Left renal pelvis (tissue), 4 donors: ENCODE measurements at regions not wholly inside any gene's neighbourhood (a gene's known extent, or its start where the extent isn't known, plus 50 kb on each side); places are given as distances from the start of the nearest gene placed in this dataset.

Experiments
- DNase-seq, 4 donors: peaks; one replicate each; pipeline ENCODE4 v3.0.0-alpha.2; 2013; ENCODE audit warnings: low read depth in 4 of 4, low spot score in 3 of 4

- no peak for DNase-seq
These were observed 147.8 kb downstream of the TLR5 start for GRCh38 chr1:222995236-222995580.

- no peak for DNase-seq
These were observed 147.3 kb downstream of the TLR5 start for GRCh38 chr1:222995620-222996309.

DNA sequence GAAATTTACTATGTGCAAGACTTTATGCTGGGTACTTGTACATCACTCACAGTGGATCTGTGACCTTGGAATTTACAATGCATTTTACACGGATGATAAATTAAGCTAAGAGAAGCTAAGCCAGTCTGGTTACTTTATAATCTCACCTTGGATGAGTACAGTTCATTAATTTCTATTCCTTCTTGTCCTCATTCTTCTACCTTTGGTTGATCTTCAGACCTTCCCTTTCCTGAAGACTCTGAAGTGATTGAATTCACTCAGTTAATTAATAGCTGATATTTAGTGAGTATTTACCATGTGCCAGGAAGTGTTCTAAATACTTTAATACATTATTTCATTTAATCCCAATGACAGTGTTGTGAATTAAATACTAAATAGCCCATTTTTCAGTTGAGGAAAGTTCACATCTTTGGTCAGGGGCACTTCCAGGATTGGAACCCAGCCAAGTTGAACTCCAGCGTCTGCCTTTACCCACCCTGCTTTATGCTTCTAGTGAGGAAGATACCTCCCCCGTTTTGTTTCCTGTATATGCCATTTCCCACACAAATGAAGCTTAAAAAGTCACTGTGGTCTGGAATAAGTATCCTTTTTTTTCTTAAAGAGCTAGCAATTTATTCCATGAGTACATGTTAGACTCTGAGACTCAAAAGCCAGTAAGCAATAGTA is 146.6 kb downstream of the TLR5 start:
- DNase-seq = no peak

GRCh38 chr1:223000632-223001031 is 142.4 kb downstream of the TLR5 start:
- no peak for DNase-seq

- no peak for DNase-seq
These were observed 141.1 kb downstream of the TLR5 start for GRCh38 chr1:223001653-223002634.

- DNase-seq = no peak
These were observed 139.5 kb downstream of the TLR5 start for GRCh38 chr1:223003549-223003948.

GRCh38 chr1:223006371-223006770 is 136.7 kb downstream of the TLR5 start:
- DNase-seq = no peak

- no peak for DNase-seq
These were observed 136.0 kb downstream of the TLR5 start for GRCh38 chr1:223006917-223007648.

GRCh38 chr1:223007935-223008334 is 135.1 kb downstream of the TLR5 start:
- no peak for DNase-seq

- no peak for DNase-seq
These were observed 134.2 kb downstream of the TLR5 start for GRCh38 chr1:223008808-223009207.

DNA sequence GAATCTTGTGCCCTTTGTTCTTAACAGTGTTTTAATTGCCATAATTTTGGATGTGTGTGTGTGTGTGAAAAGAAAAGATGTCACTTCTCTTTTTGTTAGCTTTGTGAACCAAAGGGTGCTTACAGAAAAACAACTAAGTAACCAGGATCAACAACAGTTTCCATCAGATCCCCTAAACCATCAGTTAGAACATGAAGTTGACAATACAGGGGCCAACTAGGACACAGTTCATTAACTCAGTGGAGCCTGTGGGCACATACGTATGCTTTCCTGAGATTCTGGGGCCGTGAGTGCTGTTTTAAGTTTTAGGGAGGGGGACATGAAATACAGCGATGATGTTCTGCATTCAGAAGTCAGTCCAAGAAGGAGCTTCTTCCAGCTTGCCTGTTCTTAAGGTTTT is 133.6 kb downstream of the TLR5 start:
- no peak for DNase-seq

DNA sequence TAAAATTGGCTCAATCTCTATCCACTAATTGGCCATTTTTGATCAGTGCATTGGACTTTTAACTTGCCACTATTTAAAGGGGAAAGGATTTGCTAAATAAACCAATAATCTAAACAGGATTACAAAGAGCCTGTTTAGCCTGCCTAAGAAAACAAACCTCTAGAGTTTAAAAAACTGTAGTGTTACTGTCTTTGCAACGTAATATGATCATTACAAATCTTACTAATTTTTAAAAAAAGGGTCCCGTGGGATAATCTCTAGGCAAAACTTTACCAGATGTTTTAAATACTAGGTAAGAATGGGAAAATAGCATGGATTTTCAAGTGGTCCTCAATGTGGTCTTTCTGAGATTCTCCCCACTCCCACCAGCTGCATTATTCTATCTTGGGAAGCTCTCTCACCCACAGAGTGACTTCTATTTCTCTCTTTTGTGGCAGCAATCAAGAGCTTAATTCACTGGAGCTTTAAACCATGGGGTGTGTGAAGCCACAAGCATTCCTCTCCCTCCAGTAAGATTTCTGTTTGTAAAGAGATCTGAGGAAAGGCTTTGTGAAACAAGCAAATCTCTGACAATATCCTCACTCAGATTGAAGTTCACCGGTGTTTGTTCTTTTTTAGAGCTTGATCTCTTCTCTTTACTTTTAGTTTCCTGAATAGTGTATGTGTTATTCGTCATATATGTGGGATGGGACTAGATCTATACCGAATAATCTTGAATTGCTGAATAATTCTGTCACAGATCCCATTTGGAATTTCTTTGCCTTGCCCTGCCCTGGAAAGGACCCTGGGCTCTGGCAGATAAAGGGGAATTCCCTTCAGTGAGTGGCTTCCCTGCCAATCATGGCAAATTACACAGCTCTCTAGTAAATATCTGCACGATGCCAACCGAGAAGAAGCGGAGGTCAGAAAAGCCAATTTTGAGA is 132.2 kb downstream of the TLR5 start:
- no peak for DNase-seq

DNA sequence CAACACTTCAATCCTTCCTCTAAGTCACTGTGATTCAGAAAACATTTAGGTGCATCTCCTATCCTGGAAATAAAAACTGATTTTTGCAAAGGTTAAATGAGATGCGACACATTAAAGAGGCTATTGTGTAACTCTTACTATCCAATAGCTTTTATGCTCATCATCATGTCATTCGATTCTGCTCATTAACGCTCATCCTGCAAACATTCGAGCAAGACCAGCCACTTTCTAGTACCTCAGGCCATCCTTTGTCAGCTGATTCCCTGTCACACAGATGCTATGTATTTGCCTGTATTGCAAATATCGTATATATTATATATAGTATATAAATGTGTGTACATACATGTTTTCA is 131.6 kb downstream of the TLR5 start:
- DNase-seq = no peak

- no peak for DNase-seq
These were observed 130.8 kb downstream of the TLR5 start for GRCh38 chr1:223012176-223012788.

- no peak for DNase-seq
These were observed 130.1 kb downstream of the TLR5 start for GRCh38 chr1:223012938-223013337.

DNA sequence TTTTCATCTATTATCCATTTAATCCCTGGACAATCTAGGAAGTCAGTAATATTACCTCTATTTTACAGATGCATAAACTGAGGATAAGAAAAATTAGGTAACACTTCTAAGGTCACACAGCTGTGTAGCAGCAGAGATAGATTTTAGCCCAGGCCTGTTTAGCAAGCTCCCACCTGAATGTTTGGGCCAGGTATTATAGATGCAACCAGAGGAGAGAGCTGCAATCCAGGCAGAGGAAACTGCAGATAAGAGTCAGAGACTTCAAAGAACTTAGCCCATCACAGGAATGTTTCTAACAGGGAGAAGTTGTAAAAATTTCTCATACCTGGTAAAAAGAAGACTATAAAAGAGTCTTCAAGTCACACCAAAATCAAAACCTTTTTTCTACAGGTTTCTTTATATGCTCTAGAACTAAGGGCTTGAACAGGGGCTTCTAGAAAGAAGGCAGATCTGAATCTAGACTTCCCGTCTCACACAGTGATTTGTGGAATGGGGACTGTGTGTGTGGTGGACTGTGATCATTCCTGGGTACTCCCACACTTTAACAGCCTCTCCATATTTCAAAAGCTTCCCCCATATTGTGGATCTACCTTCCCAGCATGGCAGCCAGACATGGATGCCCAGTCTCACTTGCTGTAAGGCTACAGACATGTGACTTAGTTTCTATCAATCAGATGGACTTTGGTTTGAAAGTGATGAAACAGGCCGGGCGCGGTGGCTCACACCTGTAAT is 128.7 kb downstream of the TLR5 start:
- DNase-seq = no peak

DNA sequence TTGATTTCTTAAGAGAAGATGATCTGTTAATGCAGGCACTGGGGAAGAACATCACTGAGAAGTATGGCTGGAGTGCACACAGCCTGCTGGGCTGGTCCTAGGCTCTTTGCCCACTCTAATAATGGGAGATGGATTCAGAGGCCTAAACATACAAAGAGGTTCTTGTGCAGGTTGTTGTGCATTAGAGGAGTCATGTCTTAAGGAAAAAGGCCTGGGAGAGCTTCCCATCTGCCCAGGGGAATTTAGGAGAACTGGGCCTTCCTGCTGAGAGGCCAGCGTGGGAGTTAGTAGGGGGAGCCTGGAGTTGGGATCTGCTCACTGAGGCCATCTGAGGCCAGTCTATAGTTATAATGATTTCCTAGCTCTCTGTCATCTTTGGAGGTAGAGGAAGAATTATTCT is 126.7 kb downstream of the TLR5 start:
- no peak for DNase-seq

GRCh38 chr1:223016890-223017289 is 126.2 kb downstream of the TLR5 start:
- DNase-seq = no peak

- DNase-seq = no peak
These were observed 125.8 kb downstream of the TLR5 start for GRCh38 chr1:223017291-223017690.
